ENCODE measurements at regions not wholly inside any gene's neighbourhood (a gene's known extent, or its start where the extent isn't known, plus 50 kb on each side); places are given as distances from the start of the nearest gene placed in this dataset.

DNA sequence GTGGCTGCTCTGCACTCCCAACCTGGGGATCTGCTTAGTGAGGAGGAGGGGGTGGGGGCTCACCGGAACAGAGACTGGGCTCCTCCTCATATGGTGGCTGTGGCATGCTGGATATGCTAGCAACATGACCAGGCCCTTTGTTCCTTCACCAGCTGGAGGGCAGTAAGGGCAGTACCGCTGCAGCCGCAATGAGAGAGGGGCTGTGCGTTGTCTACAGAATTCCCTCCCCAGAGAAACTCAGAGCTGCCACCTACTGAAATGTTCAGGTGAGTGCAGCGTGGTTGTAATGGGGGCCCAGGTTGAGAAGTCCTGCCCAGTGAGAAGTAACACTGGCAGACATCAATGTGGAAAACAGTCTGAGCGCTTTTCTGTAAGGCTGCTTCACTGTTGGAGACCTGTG is 1211.9 kb upstream of the NXPH2 start:
- TF ChIP-seq CTCF (IDR thresholded peaks at IDR 0.05; ENCODE audit: insufficient read depth, low read length) (no peak), POLR2AphosphoS5 (IDR thresholded peaks at IDR 0.05; ENCODE audit: low read depth) (no peak), GABPA (IDR thresholded peaks at IDR 0.05; ENCODE audit: low read depth) (no peak), REST (IDR thresholded peaks at IDR 0.05; ENCODE audit: insufficient replicate concordance, low read depth) (no peak)
